DND-41 (cell line): ENCODE measurements at regions not wholly inside any gene's neighbourhood (a gene's known extent, or its start where the extent isn't known, plus 50 kb on each side); places are given as distances from the start of the nearest gene placed in this dataset.

Source experiments
- ATAC-seq: fragments of 200-7000 bp; cut with Tn5 transposase; 3 replicates; pipeline ENCODE4 v1.9.1; 2021; ENCODE audit warnings: low read depth; ENCODE audit not compliant: insufficient read depth
- DNase-seq: peaks from one replicate; pipeline ENCODE4 v3.0.0-alpha.2; 2020
- H2AFZ ChIP-seq: 2 replicates; pipeline ENCODE4 v1.6.0; 2012; ENCODE audit warnings: low read depth, low read length
- H3K27ac ChIP-seq: 2 replicates; pipeline ENCODE4 v1.5.1; 2012; ENCODE audit warnings: low read length, inconsistent platforms
- H3K27me3 ChIP-seq: fragments of 200-600 bp; sonication (generic); 2 replicates; pipeline ENCODE4 v1.6.0; 2012; ENCODE audit warnings: low read length, mild to moderate bottlenecking, inconsistent platforms; ENCODE audit not compliant: insufficient read depth, poor library complexity
- H3K36me3 ChIP-seq: 2 replicates; pipeline ENCODE4 v1.5.1; 2012; ENCODE audit warnings: low read length, inconsistent platforms; ENCODE audit not compliant: insufficient read depth
- H3K4me1 ChIP-seq: 2 replicates; pipeline ENCODE4 v1.5.1; 2012; ENCODE audit warnings: mild to moderate bottlenecking, low read length; ENCODE audit not compliant: insufficient read depth
- H3K4me2 ChIP-seq: 2 replicates; pipeline ENCODE4 v1.6.0; 2012; ENCODE audit warnings: mild to moderate bottlenecking, moderate library complexity, low read length, inconsistent platforms; ENCODE audit not compliant: insufficient read depth
- H3K4me3 ChIP-seq, 2 experiments: fragments of 200-600 bp in 1 of 2; shearing (Covaris generic) in 1 of 2; 2 replicates each; pipeline ENCODE4 v1.5.1; 2012 to 2016; ENCODE audit warnings: inconsistent platforms in 2 of 2, low read length in 2 of 2, mild to moderate bottlenecking in 2 of 2, low read depth in 1 of 2, moderate library complexity in 1 of 2
- H3K79me2 ChIP-seq: 2 replicates; pipeline ENCODE4 v1.6.0; 2012; ENCODE audit warnings: low read length, inconsistent platforms; ENCODE audit not compliant: insufficient read depth
- H3K9ac ChIP-seq: 2 replicates; pipeline ENCODE4 v1.6.0; 2012; ENCODE audit warnings: low read depth, mild to moderate bottlenecking, inconsistent platforms, low read length, moderate library complexity
- H3K9me3 ChIP-seq: 2 replicates; pipeline ENCODE4 v1.5.1; 2012; ENCODE audit warnings: low read length, moderate library complexity, mild to moderate bottlenecking, inconsistent platforms; ENCODE audit not compliant: insufficient read depth, severe bottlenecking
- H4K20me1 ChIP-seq: 2 replicates; pipeline ENCODE4 v1.6.0; 2012; ENCODE audit warnings: low read length; ENCODE audit not compliant: insufficient read depth
- EZH2 ChIP-seq: IDR thresholded peaks from 3 replicates; pipeline ENCODE4 v1.6.1; 2012; ENCODE audit warnings: borderline replicate concordance, low read depth, mild to moderate bottlenecking, moderate library complexity, low read length, inconsistent platforms; ENCODE audit not compliant: severe bottlenecking
- TF ChIP-seq, protein P1 (sequence below): IDR thresholded peaks from 2 replicates; pipeline ENCODE4 v1.5.1; 2012; ENCODE audit warnings: borderline replicate concordance, low read length, moderate library complexity, mild to moderate bottlenecking; ENCODE audit not compliant: poor library complexity, severe bottlenecking; ENCODE audit errors: extremely low read depth

DNA sequence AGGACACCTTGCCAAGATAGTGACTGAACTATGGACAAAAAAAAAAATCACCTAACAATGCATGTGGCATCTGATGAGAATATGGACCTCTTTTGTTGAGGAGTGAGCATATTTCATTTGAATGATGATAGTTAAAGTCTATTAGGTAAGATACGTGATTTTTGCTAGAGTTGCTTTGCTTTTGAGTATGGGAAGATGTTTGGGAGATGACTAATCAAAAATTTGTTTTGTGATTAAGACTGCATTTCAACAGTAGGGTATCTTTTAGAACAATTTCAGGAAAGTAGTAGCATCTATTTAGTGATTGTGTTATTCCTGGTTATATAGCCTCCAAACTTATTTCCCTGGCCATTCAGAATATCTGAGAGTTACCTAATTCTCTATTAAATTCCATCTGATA is 878.6 kb upstream of the CITED2 start:
- ATAC-seq: no peak

DNA sequence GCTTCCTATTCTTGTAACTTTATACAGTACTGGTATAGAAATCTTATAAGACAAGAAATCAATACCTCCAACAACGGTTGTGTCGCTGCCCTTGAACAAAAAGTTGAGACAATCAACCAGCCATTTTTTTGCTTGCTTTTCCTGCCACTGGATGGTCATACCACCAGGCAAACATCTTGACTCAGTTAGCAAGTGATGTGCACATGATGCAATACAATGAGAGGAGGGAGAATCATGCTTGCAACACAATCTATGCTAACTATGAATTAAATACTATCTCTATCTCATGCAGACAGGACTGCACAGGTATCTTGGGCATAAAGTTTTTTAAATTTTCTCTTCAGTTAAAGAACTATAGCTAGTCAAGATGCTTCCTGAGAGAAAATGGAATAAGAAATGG is 877.7 kb upstream of the CITED2 start:
- Histone ChIP-seq H2AFZ (no peak overlapping the region), H3K27me3 (no peaks in the 10 kb centered on the region), H3K27ac (no peak overlapping the region), H3K4me2 (no peak overlapping the region), H3K9me3 (no peaks in the 10 kb centered on the region), H3K79me2 (no peaks in the 10 kb centered on the region), H3K4me1 (no peaks in the 10 kb centered on the region), H3K36me3 (no peaks in the 10 kb centered on the region), H4K20me1 (no peaks in the 10 kb centered on the region), H3K4me3 (no peak overlapping the region), H3K9ac (no peak overlapping the region)
- no peak for ATAC-seq
- no peak for TF ChIP-seq EZH2
- TF ChIP-seq, protein P1, sequence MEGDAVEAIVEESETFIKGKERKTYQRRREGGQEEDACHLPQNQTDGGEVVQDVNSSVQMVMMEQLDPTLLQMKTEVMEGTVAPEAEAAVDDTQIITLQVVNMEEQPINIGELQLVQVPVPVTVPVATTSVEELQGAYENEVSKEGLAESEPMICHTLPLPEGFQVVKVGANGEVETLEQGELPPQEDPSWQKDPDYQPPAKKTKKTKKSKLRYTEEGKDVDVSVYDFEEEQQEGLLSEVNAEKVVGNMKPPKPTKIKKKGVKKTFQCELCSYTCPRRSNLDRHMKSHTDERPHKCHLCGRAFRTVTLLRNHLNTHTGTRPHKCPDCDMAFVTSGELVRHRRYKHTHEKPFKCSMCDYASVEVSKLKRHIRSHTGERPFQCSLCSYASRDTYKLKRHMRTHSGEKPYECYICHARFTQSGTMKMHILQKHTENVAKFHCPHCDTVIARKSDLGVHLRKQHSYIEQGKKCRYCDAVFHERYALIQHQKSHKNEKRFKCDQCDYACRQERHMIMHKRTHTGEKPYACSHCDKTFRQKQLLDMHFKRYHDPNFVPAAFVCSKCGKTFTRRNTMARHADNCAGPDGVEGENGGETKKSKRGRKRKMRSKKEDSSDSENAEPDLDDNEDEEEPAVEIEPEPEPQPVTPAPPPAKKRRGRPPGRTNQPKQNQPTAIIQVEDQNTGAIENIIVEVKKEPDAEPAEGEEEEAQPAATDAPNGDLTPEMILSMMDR: no peak
- DNase-seq: no peak

More for the DNA sequence above, 878.6 kb upstream of the CITED2 start:
- Histone ChIP-seq H3K27ac (no peak overlapping the region), H3K27me3 (no peaks in the 10 kb centered on the region), H3K4me2 (no peak overlapping the region), H3K9me3 (no peaks in the 10 kb centered on the region), H3K4me1 (no peaks in the 10 kb centered on the region), H3K9ac (no peak overlapping the region), H3K4me3 (no peak overlapping the region), H3K79me2 (no peaks in the 10 kb centered on the region), H3K36me3 (no peaks in the 10 kb centered on the region), H4K20me1 (no peaks in the 10 kb centered on the region), H2AFZ (no peak overlapping the region)
- no peak for DNase-seq
- TF ChIP-seq, protein P1: no peak
- TF ChIP-seq EZH2: no peak

DNA sequence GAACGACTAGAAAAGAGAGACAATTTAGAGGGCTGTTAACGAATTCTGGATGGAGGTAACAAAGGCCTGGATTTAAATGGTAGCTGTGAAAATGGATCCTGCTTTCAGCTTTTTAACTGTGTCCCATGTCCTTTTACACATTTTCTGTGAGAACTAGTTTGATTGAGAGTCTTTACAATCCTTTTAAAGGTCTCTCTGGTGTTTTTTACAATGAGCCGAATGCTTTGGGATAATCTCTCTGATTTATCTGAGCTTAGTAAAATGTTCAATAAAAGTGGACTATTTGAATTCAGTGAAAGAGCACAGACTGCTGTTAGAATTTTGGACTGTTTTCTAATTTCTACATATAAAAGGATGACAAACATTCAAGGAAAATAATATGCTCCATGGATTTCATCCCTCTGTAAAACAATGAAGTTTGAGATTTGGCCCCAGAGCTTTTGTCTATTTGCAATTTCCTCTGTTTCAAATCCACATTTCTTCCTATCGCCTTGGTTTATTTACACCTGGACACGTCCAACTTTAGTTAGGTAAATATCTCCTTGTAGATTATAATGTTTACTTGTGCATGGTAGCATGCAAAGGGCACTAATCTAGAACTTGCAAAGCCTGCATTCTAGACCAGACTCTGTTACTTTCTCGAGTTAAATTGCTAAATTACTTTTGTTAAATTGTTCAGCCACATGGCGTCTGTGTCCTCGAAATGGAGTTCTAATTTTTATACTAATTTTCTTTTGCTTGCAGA is 871.0 kb upstream of the CITED2 start:
- DNase-seq: no peak
- Histone ChIP-seq H3K4me2 (no peak overlapping the region), H3K4me1 (no peaks in the 10 kb centered on the region), H2AFZ (no peak overlapping the region), H3K27ac (no peak overlapping the region), H3K4me3 (no peak overlapping the region), H3K9ac (no peak overlapping the region), H3K79me2 (no peaks in the 10 kb centered on the region), H3K27me3 (no peaks in the 10 kb centered on the region), H3K36me3 (no peaks in the 10 kb centered on the region), H3K9me3 (no peaks in the 10 kb centered on the region), H4K20me1 (no peaks in the 10 kb centered on the region)
- ATAC-seq: no peak
- no peak for TF ChIP-seq EZH2
- TF ChIP-seq, protein P1: no peak
